HepG2 (cell line): ENCODE measurements at regions not wholly inside any gene's neighbourhood (a gene's known extent, or its start where the extent isn't known, plus 50 kb on each side); places are given as distances from the start of the nearest gene placed in this dataset.

ENCODE experiments used
- BRCA1 ChIP-seq: sonication (generic); formaldehyde crosslinking; IDR thresholded peaks from 2 replicates; pipeline ENCODE4 v1.4.0; 2020; ENCODE audit warnings: missing genetic modification reagents
- CBX2 ChIP-seq, 2 experiments: fragments of 200-600 bp in 1 of 2; sonication (generic); formaldehyde crosslinking in 1 of 2; IDR thresholded peaks; 2 replicates each; pipeline versions ENCODE4 v1.7.0 to v1.8.1; 2018 to 2022; ENCODE audit warnings: low read depth in 2 of 2, low read length in 1 of 2, mild to moderate bottlenecking in 1 of 2, missing genetic modification reagents in 1 of 2
- EHMT2 ChIP-seq: fragments of 200-600 bp; sonication (generic); IDR thresholded peaks from 2 replicates; pipeline ENCODE4 v1.7.0; 2017; ENCODE audit warnings: antibody characterized with exemption, low read depth, low read length, borderline replicate concordance
- FOXO4 ChIP-seq: sonication (generic); formaldehyde crosslinking; conservative IDR thresholded peaks from 2 replicates; pipeline ENCODE4 v1.8.1; 2023; ENCODE audit warnings: missing genetic modification reagents
- GATA4 ChIP-seq: sonication (generic); IDR thresholded peaks from 2 replicates; pipeline ENCODE4 v1.6.1; 2016; ENCODE audit warnings: antibody characterized with exemption, low read depth, borderline replicate concordance
- MTA3 ChIP-seq: sonication (generic); formaldehyde crosslinking; IDR thresholded peaks from 2 replicates; pipeline ENCODE4 v1.4.0; 2020; ENCODE audit warnings: missing genetic modification reagents
- NFE2L1 ChIP-seq: sonication (generic); formaldehyde crosslinking; IDR thresholded peaks from 2 replicates; pipeline ENCODE4 v1.4.0; 2020; ENCODE audit warnings: missing genetic modification reagents, mild to moderate bottlenecking, borderline replicate concordance
- TCF7L2 ChIP-seq: IDR thresholded peaks from 2 replicates; pipeline ENCODE4 v1.6.1; 2011; ENCODE audit warnings: mild to moderate bottlenecking, low read depth, low read length, moderate library complexity
- USF2 ChIP-seq, 2 experiments: sonication (generic) in 1 of 2; formaldehyde crosslinking in 1 of 2; IDR thresholded peaks; 2 replicates each; pipeline versions ENCODE4 v1.5.1 to v1.6.1; 2011 to 2020; ENCODE audit warnings: borderline replicate concordance in 1 of 2, low read depth in 1 of 2, low read length in 1 of 2, mild to moderate bottlenecking in 1 of 2, missing genetic modification reagents in 1 of 2, moderate library complexity in 1 of 2
- ZBTB25 ChIP-seq: IDR thresholded peaks from 2 replicates; pipeline ENCODE4 v1.6.1; 2018; ENCODE audit warnings: missing genetic modification reagents

GRCh38 chr12:127560041-127560478 lies 706.9 kb upstream of the TMEM132C start (continued):
- TF ChIP-seq GATA4 = no peak
- no peak for TF ChIP-seq BRCA1 (CRISPR knock-in tag)
- TF ChIP-seq ZBTB25 (CRISPR knock-in tag) = no peak
- TF ChIP-seq USF2 (IDR thresholded peaks at IDR 0.05; ENCODE audit: low read depth, low read length) = no peak
- no peak for TF ChIP-seq USF2 (CRISPR knock-in tag; IDR thresholded peaks at IDR 0.05; ENCODE audit: borderline replicate concordance)
- TF ChIP-seq NFE2L1 (CRISPR knock-in tag) = no peak
- no peak for TF ChIP-seq FOXO4 (CRISPR knock-in tag)
- no peak for TF ChIP-seq TCF7L2
- TF ChIP-seq EHMT2 = no peak
- TF ChIP-seq MTA3 = no peak
- no peak for TF ChIP-seq CBX2 (IDR thresholded peaks at IDR 0.05; ENCODE audit: low read depth, low read length)
- no peak for TF ChIP-seq CBX2 (CRISPR knock-in tag; IDR thresholded peaks at IDR 0.05; ENCODE audit: low read depth)
